DOHH2 (cell line): ENCODE measurements at regions not wholly inside any gene's neighbourhood (a gene's known extent, or its start where the extent isn't known, plus 50 kb on each side); places are given as distances from the start of the nearest gene placed in this dataset.

Source experiments
- CTCF ChIP-seq: fragments of 200-600 bp; sonication (generic); IDR thresholded peaks from one replicate; pipeline ENCODE4 v1.5.1; 2014; ENCODE audit warnings: antibody characterized with exemption, mild to moderate bottlenecking, low read depth, low read length; ENCODE audit not compliant: poor library complexity, severe bottlenecking
- EZH2phosphoT487 ChIP-seq: fragments of 200-600 bp; sonication (generic); IDR thresholded peaks from 2 replicates; pipeline ENCODE4 v1.6.1; 2017; ENCODE audit warnings: borderline replicate concordance, mild to moderate bottlenecking, antibody characterized with exemption, low read length, moderate library complexity, mixed read lengths

GRCh38 chr9:84502066-84502465 is 161.5 kb upstream of the SLC28A3 start:
- TF ChIP-seq CTCF (no peak), EZH2phosphoT487 (no peak)
